ACHN (cell line): ENCODE measurements at regions not wholly inside any gene's neighbourhood (a gene's known extent, or its start where the extent isn't known, plus 50 kb on each side); places are given as distances from the start of the nearest gene placed in this dataset.
A peak's percentile ranks its signal among the peaks of the same experiment; 100 is the strongest.
"Not testable (repeated sequence)": the region's sequence is repeated elsewhere in the genome, so short reads cannot be mapped to it uniquely, and the experiment has no call there.

Experiments
- DNase-seq: peaks from one replicate; pipeline ENCODE4 v3.0.0-alpha.2; 2015
- in situ Hi-C: cut with HindIII; loops from 2 replicates; pipeline ENCODE4 v1.10.0; 2017; ENCODE audit warnings: low sequenced_read_pairs, low pct_ligation_motif_present, low pct_unique_long_range_greater_than_20kb

DNA sequence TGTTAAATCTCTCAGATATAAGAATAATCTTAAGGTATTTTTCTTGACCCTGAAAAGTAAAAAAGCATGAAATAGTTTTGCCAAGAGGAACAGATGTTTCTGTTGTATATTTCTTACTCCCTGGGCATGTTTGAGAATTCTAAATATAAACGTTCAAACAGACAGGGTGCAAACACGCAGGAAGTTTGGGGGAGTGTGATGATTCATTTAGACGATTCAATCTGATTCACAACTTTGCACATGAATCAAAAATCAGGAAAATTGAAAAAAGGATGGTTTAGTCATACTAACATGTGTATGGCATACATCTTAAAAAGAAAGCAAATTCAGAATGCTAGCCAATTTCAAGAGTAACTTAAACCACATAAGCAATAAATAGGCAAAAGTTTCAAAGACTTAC is 340.3 kb upstream of the GRID2 start:
- DNase-seq, result no peak
- in situ Hi-C loops, result no loop called here

DNA sequence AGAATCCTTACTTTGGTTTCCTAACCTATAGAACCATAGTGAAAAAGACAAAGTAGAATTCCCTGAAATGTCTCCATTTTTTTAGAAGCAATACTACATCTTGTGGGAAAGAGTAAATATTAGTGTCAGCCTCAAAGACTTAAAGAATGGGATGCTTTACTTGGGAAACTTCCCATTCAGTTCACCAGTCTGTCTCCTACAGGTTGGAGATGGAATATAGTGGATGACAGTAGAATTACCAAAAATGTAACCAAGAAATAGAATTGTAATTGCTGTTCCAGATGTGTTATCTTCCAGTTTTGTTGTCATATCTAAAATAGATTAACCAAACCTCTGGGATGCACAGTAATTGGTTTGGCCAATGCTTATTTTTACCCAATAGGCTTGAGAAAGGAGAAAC is 338.6 kb upstream of the GRID2 start:
- no peak for DNase-seq
- in situ Hi-C loops, result no loop called here

DNA sequence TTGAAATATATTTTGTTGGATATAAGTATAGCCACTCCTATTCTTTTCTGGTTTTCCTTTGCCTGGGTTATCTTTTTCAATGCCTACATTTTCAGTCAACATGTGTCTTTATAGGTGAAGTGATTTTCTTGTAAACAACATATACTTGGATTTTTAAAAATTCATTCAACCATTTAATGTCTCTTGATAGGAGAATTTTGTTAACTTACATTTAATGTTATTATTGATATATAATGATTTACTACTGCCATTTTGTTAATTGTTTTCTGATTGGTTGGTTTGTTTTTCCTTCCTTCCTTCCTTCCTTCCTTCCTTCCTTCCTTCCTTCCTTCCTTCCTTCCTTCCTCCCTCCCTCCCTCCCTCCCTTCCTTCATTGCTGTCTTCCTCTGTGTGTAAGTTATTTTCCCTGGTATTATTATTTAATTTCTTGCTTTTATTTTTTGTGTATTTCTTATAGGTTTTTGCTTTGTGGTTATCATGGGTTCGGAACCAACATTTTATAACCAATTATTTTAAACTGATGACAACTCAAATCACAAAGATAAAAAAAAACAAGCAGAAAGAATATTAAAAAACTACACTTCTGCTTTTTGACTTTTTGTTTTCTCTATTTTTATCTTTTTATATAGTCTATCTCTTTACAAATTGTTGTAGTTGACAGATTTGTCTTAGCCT is 330.1 kb upstream of the GRID2 start:
- no peak for DNase-seq
- in situ Hi-C loops, result no loop called here

DNA sequence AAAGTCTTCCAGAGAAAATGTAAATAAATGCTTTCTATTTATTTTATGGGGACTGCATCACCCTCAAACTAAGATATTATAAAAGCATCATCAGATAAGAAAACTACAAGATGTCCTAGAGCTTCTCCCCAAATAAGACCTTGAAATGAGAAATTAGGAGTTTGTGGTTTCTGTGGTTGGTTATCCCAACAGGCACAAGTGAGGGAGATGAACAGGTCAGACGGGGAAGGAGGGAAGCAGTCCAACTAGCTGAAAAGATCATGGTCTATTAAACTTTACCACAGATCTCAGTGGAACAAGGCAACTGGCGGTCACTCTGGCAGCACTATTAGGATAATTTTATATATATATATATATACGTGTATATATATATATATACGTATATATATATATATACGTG is 319.3 kb upstream of the GRID2 start:
- no peak for DNase-seq
- in situ Hi-C loops, result no loop called here

DNA sequence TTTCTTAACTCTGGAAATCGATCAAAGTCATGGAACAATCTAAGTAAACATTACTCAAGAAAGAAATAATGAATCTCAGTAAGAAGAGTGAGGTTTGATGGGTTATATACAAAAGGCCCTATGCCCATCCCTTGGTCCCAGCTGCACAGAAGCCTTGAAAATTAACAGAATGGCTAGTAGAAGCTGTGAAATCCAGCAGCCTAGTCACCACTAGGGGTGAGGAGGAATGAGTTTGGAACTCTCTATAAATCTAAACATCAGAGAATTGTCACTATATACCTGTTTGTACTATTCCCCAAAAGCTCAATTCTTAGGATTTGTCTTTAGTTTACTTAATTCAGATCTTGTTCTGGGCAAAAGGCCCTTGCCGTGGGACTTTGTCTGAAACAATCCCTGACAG is 313.9 kb upstream of the GRID2 start:
- DNase-seq, result no peak
- in situ Hi-C loops, result no loop called here

DNA sequence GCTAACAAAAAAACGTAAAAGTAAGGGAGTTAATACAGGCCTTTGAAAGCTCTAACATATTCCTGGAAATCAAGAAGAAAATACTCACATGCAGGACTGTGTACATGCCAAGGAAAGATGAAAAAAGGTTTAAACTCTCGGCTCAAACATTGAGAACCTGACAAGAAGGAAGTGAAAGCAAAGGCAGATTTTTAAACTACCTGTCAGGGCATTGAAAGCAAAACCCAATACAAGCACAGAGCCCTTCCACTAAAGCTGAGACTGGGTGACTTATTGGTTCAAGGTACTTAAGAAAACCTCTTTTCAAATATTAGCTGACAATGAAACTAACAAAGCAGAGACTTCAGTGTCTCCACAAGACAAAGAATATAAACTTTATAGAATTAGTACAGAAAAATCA is 313.0 kb upstream of the GRID2 start:
- in situ Hi-C loops, result no loop called here
- no peak for DNase-seq

DNA sequence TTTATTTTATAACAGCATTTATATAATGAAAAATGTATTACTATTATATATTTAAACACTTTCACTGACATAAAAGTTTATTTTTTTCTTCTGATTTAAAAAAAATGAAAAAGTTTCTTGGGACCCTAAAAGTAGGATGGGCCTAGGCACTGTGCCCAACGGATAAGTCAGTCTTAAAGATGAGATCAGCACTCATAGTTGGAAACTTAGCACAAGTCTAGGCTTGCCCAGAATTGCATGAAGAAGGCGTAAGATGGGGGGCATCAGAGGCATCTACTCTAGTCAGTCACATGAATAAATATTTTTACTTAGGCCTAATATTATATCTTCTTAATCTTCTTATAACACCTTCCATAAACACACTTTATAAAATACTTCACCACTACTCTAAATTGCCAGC is 306.7 kb upstream of the GRID2 start:
- DNase-seq, result no peak
- in situ Hi-C loops, result no loop called here

DNA sequence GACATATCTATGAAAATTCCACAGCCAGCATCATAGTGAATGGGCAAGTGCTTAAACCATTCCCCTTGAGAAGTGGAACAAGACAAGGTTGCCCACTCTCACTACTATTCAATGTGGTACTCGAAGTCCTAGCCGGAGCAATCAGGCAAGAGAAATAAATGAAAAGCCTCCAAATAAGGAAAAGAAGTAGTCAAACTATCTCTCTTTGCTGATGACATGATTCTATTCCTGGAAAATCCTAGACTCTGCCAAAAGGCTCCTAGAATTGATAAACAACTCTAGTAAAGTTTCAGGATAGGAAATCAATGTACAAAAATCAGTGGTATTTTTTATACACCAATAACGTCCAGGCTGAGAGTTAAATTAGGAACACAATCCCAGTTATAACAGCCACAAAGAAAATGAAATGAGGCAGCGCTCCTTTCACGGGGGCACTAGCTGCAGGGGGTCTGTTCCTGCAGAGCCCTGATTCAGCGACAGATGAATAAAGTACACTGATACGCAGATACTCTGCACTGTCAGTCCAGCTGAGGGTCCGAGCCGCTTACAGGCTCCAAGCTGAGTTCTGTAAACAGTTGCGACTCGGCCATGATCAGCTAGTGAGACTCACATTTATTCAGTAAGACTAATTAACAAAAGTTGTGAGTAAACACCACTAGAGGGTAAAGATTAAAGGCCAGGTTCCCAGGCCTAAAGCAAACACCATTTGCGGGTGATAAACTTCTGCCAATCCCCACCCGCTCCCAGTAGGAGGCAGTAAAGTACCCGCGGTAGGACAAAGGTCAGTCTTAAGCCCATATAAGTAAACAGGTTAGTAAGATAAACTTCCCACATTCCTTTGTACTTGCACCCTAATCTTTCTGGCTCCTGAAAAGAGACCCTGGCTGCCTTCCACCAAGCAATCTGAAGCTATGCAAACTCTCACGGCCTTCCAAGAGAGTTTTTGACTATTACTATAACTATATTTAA is 290.6 kb upstream of the GRID2 start:
- no peak for DNase-seq
- in situ Hi-C loops, result no loop called here

DNA sequence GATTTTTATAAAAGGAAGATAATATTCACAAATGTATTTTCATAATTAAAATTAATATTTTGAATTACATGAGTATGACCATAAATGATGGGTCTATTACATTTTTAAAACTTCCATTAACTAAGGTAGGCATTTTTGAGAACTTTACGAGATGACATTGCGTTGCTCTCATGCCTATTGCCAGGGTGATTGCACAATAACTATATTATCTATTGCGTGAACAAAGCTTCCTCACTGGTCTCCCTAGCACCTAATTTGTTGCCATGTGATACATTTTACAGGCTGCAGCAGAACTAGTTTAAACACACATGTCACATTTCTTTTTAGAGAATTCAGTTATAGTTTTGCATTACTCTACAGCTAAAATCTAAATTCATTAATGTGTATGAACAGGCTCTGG is 289.7 kb upstream of the GRID2 start:
- in situ Hi-C loops, result no loop called here
- DNase-seq, result no peak

DNA sequence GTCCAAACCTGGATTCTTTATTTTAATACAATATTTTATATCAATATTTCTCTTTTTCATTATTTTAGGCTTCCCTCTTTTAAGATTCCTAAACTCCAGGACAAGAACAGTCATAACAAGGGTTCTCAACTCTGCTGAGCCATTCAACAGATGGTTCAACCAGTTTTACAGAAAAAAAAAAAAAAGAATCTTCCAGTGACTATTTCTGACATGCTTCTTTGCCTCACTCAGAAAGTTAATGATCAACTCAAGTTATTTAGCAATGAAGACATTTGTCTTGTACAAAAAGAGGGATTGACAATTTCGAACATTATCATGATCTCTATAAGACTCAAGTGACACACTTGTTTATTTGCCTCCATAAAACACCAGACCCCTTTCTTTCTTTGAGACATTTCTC is 282.6 kb upstream of the GRID2 start:
- in situ Hi-C loops, result no loop called here
- DNase-seq, result no peak

DNA sequence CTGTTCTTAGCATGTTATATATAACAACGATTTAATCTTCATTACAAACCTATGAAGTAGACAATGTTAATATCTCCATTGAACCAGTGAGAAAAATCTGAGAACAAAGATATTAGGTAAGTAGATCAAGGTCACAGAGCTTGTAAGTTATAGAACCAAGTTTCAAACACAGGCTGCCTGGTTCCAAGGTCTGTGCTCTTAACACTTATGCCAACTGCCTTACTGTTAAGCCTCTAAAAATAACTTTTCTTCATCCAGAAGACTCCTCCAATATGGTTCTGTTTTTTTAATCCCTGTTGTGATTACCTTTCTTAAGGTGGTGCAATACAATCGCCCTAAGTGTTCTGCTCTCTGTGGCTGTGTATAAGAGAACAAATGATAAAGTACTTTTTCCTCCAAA is 282.0 kb upstream of the GRID2 start:
- DNase-seq, result no peak
- in situ Hi-C loops, result no loop called here

DNA sequence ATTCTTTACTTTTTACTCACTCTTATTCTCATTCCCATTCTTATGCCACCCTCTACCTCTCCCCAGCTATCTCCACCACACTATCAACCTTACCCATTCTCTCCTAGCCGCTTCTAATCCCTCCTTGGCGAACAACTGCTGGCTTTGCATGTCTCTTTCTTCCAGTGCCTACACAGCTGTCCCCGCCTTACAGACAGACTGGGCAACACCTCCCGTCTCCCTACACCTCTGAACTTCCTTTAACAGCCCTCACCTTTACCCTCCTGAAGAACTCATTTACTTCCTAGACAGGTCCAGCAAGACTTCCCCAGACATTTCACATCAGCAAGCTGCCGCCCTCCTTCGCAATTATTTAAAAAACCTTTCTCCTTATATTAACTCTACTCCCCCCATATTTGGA is 274.9 kb upstream of the GRID2 start:
- DNase-seq, in situ Hi-C loops: not testable (repeated sequence)

DNA sequence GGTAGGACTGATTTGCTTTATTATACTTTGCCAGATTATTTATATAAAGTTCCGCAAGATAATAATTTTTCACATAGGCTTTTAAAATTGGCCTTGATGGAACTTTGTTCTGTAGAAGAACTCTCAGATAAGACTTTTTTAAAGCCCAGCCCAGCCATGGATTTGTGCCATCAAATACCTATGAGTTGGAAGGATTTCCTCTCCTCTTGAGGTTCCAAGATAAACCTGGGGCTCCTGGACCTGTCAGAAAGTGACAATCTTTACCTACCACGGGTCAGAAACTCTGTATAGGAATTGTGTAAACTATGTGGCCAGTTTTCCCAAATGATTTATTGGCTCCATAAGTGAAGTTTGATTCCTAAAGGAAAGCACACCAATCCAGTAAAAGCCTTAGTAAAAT is 271.9 kb upstream of the GRID2 start:
- in situ Hi-C loops, result no loop called here
- no peak for DNase-seq

DNA sequence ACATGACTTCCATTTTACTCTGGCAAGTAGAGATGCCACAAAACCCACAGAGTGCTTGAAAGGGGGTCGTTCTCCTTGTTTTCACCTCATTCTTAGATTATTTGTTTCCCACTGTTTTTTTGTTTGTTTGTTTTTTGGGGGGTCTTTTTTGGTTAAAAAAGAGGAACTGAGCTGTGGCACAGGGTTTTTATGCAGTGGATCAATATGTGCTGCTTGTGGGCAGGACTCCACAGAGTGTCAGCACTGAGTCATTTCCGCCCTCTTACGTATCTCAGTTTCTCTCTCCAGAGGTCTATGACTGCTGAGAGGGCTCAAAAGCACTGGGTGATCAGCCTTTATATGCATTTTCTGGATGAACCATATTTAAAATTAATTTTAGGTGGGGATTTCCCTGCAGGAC is 268.1 kb upstream of the GRID2 start:
- in situ Hi-C loops, result no loop called here
- no peak for DNase-seq

DNA sequence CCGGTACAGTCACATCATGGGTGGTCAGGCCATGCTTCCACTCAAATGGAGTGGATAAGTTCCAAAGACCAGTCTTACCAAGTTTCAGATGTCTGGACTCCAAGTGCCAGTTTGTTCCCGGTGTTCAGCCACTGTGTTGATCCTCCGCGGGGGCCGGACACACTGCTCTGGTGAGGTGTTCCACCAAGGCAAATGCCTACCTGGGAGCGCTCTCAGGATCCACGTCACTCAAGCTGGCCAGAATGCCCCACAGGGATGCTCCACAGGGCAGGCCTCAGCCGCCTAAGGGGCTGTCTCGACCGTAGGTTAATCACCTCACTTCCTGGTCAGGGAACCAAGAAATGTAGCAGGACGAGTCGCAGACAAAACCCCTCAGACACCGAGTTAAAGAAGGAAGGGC is 258.0 kb upstream of the GRID2 start:
- in situ Hi-C loops, result no loop called here
- DNase-seq, result no peak

DNA sequence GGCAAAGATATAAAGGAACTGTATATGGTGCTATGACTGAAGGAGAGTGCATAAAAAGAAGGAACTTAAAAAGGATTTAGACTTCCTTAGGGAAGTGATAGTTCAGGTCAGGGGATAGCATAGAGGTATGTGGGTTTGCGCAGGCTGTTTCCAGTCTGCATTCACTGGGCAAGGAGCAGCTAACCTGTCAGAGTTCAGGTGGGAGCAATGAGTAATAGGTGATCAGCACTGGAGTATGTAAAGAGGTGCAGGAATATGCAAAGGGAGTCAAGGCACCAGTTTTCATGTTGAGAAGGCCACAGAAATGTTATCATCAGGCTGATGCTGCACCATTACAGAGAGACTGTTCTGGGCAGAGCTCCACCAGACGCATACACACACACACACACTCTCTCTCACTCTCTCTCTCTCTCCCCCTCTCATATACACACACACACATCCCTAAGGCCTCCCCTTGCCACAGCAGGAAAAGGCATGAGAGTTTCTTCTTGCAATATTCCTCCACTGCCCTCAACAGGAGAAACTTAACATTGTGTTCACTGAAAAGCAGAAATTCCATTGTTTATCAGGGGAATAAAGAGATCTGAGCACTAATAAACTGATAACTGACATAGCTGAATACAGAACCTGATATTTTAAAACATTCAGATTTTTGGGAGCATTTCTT is 256.4 kb upstream of the GRID2 start:
- in situ Hi-C loops, result no loop called here
- DNase-seq, result peak; percentile 33

DNA sequence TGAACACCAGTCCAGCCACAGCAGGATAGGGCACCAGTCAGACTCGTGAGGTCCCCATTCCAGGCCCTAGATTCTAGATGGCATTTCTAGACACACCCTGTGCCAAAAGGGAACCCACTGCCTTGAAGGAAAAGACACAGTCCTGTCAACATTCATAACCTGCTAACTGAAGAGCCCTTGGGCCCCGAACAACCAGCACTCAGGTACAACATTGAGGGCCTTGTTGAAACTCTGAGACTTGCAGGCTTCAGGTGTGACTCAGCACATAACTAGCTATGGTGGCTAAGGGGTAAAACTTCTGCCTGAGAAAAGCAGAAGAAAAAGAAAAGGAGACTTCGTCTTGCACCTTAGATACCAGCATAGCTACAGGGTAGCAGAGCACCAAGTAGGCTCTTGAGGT is 252.9 kb upstream of the GRID2 start:
- in situ Hi-C loops, result no loop called here
- no peak for DNase-seq

DNA sequence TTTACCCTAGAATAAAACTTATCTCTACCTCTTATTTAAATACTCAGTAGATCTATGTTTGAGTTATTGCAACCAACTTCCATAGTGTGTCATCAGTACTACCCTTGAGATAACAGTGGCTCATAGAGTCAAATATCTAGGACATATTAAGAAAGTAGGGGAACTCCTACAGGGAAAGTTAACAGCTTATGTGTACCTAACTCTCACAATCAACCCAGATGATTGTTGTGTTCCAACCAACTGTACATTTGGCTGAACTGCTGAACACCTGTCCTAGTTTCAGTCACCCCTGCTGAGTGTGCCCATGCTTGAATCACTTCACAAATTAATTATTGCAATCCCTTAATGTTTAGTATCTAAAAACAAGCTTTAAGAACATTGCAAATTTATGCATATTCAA is 244.2 kb upstream of the GRID2 start:
- DNase-seq, result no peak
- in situ Hi-C loops, result no loop called here

DNA sequence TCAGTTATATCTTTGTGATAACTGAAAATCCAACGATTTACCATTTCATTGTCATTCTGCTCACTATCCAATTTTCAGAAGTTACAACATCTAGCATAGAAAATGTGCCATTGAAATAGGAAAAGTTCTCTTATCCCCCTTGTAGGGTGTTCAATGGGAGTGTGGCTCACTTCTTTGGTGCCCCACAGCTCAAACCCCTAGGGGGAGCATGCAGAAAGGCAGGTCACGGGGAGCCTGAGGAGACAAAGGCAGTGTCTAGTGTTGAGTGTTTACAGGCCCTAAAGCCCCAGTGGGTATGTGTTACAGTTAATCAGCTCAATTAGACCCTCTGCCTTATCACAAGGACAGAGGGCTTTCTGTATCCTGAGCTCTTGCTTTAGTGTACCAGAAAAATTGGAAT is 243.4 kb upstream of the GRID2 start:
- no peak for DNase-seq
- in situ Hi-C loops, result no loop called here

DNA sequence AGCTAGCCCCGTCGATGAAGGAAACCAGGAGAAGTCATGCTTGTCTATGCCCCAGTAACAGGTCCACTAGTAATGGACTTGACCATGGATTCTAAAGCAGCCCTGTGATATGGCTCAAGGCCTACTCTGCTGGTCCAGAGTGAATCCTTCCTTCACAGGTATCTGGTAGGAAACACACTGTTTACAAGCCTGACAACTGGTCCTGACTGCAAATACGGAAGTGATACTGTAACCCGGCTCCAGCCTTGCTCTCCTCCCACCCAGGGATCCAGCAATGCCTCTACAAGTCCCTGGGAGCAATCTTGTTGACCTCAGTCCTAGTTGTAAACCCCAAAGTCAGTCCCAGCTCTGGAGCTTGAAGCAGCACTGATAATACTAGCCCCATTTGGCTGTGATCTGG is 239.2 kb upstream of the GRID2 start:
- in situ Hi-C loops, result no loop called here

More for the DNA sequence above, 239.2 kb upstream of the GRID2 start:
- DNase-seq, result no peak
